ENCODE measurements at regions not wholly inside any gene's neighbourhood (a gene's known extent, or its start where the extent isn't known, plus 50 kb on each side); places are given as distances from the start of the nearest gene placed in this dataset.

DNA sequence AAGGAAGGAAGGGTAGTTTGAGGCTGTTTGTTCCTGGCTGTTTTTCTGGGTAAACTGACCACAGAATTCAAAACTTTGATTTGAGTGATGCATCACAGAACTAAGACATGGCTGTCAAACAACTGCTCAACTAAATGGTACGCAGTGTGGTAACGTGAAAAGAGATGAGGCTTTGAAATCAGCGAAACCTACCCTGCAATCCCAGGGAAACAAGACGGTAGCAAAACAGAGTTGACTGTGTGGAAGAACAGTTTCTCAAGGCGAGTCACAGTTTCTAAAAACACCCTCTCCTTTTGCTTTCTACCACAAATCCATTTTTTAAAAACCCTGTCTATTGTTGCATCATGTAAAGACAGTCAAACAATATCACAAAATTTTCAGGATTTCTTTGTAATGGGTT, 156.0 kb upstream of the MAF start:
- DNase-seq (ENCODE audit: low spot score): no peak

DNA sequence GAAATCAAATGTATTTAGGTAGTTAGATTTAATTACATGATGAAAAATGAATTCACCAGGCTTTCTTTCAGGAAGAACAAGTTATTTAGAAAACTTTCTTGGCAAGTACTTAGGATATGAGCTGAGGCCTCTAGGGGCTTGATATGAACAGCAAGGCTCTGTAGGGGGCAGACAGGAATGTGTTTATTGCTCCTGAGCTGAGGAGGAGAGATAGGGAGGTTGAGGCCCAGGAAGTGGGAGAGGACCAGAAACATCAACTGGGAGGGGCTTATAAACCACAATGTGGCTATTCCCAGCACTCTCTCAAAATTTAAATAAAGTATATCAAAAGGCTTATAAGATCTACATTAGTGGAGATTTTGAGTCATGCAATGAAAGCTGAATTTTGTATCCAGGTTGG, 154.0 kb upstream of the MAF start:
- no peak for DNase-seq (ENCODE audit: low spot score)

DNA sequence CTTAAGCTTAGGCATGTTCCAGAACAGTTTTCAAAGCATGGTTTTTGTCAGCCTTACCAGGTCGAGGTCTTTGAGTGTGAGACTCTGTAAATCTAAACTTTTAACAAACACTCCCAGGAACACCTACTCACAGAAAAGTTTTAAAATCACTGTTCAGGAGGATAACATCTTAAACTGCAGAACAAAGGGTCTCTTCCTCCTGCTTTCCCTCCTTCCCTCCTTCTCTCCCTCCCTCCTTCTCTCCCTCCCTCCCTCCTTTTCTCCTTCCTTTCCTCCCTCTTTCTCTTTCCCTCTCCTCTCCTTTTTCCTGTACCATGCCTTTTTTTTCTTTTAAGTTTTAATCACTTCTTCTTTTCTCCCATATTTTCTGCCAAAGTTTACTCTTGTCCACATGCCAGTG, 153.5 kb upstream of the MAF start:
- DNase-seq (ENCODE audit: low spot score): no peak

DNA sequence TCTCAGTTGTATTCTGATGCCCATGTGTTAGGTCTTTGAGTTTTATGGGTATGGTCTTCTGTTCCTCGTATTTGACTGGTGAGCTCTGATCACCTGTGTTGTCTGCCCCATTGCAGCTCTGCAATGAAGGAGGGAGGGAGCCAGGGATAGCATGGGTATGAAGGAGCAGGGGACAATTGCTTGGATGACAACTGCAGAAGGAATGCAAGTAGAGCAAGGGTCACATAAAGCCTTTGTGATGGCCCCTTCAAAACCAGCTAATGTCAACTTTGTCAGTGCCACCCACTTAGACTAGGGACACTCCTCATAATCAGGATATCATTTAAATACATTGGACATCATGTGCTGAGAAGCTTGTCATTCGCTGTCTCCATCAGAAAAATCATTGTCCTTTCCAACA, 152.7 kb upstream of the MAF start:
- no peak for DNase-seq (ENCODE audit: low spot score)

DNA sequence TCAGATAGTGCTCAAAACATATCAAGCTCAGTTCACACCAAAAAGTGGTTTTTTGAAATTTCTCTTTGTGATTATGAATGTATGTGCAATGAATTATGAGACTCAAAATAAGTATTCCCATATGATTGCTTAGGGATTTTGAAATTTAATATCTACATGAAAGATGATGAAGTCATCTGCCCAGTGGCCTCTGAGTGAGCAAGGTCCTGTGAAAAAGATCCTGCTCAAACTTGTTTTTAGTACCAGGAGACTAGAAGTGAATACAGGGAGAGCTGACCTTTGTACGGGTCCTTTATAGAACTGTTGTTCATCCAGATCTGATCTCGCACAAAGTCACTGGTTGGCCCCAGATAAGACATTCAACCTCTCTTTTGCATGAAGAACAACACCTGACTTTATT, 151.9 kb upstream of the MAF start:
- no peak for DNase-seq (ENCODE audit: low spot score)

DNA sequence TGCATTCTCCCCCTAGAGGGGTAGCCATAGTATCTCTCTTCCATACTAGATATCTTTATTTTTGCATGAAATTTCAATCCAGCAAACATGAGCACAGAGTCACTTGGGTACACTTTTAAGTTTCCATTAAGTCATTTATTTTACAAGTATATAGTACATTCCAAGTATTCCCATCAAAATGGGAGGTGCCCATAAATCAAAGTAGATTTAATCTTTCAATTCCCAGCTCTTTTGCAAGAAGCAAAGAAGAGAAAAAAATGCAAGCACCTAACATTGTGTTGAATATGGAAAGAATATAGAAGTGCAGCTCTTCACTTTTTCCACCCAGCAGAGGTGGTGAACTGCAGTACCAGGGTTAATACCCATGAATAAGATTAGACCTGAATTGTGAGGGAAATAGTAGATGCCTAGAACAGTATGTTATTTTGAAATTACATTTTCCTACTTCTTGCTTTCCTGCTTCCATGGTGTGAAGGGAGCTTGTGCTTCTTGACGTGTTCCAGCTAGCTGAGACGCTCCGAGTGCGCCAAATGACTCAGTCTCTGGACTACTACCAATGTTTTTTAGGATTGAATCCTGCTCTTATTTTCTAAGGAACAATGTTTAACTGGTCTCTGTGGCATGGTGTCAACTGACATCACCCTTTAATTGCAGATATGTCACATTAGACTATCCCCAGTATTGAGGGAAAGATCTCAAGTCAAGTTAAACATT, 151.1 kb upstream of the MAF start:
- DNase-seq (ENCODE audit: low spot score): no peak

DNA sequence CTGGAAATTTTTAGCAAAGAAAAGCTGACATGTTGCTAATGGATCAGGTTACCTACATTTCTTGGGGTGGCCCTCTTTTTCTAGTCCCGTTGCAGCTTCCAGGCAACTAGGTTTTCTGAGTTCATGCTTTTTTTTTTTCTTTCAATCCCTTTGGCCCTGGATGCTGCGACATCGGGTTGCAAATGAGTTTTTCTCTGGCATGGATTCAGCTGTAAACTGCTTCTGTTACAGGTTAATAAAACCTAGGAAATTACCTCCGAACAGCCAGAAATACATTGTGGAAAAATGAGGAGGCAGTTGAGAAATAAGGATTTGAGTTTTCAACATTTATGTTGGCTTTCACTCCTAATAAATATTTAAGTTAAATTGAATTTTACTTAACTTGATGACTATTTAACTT, 149.8 kb upstream of the MAF start:
- no peak for DNase-seq (ENCODE audit: low spot score)

DNA sequence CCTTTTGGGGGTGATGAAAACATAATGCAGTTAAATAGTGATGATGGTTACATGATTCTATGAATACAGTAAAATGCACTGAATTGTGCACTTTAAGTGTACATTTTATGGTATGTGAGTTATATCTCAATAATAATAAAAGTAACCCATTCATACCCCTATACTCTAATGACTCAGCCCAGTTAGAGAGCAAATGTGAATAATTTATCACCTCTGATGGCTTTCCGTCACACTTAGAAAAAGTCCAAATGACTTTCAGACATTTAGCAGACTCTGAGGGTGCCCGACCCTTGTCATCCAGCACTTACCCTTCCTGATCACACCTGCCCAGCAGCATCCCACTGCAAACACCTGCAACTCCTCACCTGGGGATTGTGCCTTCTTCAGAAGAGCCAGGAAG, 148.1 kb upstream of the MAF start:
- DNase-seq (ENCODE audit: low spot score): no peak

DNA sequence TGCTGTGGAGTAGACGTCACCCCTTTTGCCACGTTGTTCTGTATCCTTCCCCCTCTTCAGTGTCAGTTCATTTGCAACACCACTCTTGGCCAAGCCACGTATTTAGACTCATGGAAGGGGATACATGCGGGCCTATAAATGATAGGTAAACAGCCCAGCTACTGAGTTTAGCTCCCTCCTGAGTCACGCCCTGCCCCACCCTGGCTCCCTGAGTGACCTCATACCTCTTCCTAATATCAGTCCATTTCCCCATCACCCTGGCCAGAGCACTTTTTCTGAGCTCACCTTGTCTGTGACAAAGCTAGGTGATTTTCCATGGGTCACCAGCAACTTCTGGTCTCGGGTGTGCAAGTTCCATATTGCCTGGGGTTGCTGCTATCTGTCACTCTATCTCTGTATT, 147.2 kb upstream of the MAF start:
- DNase-seq (ENCODE audit: low spot score): no peak

DNA sequence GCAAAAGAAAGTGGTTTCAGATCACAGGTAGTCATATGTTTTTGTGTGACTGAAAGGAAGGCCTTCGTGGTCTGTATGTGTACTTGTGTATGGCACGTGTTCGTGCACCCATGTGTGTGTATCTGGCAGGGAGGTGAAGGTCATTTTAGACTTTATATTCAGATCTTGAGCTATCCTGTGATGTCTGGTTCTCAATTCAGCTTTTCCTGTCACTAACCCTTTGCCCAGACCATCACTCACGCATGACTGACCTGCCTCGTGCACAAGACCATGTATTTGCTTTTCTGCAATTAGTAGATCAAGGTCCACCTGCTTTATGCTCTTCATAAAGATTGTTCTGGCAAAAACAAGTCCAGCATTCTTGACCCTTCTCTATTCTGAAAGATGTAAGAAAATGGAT, 139.7 kb upstream of the MAF start:
- no peak for DNase-seq (ENCODE audit: low spot score)

DNA sequence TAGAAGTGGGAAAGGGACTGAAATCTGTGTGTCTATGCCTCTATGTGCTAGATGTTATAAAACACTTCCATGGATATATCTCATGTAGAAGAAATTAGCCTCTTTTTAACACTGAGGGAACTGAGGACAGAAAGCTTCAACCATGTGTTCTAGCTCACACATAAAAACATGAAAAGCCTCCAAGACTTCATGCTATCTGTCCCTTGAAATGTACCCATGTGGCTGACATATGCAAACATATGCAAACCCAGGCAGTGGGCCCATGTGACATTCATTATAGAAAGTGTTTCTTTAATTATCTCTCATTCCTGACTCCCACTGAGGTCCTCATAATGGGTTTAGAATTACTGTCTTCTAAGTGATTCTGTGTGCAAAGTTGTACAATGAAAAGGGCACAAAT, 134.7 kb upstream of the MAF start:
- DNase-seq (ENCODE audit: low spot score): no peak

DNA sequence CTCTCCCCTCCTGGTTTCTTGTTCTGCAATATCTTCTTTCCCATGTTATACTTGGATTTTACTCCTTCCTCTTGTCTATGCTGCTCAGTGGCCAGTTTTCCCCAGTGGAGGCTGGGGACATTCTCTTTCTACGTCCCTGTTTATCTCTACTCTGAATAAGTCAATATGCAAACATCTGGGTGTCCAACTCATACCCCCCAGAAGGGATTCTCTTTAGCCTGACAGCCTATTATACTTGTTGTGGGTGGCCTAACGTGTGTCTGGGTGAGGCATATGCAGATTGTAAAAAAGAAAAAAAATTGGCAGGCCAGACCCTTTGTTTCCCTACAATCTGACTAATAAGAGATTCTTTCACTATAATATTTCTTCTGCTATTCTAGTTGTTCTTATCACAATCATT, 134.2 kb upstream of the MAF start:
- no peak for DNase-seq (ENCODE audit: low spot score)

DNA sequence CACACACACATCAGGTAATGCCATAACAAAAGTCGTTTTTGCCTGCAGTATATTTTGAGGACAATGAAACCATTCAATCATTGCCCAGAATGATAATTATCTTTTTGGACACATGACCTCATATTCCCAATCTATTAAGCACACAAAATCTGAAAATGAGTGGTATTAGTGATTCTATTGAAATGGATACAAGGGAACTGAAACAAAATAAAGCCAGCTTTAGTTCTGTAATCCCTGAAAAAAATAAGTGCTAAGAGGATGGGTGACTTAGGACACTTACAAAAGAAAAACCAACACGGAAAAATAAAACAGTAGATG, 128.3 kb upstream of the MAF start:
- no peak for DNase-seq (ENCODE audit: low spot score)

DNA sequence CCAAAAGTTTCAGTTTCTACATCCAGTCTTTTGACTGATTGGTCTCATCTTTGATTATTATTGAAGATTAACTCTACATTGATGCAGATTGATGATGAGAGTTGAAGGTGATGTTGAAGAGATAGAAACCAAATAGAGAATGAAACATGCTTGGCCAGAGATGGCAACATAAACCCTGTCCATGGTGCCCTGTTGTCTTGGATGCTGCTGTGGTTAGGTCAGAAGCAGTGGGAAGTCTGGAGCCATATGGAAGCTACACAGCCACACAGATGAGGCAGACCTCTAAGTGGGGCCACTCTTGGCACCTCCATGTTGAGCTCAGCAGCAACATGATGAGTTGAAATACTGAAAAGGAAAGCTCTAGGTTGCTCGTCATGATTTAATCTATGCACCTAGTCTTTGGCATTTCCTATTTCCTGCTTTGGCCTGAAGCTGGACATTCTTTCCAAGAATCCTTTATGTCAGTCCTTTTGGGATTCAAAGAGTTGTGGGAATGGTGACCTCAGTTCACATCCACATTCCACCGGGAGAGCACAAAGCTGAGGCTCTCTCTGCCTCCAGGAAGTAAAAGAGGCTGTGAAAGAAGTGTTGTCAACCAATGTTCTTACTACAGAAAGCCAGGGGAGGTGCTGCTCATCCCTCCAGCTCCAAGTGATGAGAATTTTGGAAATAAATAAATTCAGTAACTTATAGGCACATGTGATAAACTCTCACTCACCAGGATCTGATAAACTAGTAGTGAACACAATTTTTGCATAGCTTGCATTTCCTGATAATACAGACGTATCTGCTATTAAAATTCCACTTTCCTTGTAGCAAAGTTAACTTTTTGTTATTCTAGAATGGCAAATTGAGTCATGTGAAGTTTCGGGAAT, 127.7 kb upstream of the MAF start:
- no peak for DNase-seq (ENCODE audit: low spot score)

DNA sequence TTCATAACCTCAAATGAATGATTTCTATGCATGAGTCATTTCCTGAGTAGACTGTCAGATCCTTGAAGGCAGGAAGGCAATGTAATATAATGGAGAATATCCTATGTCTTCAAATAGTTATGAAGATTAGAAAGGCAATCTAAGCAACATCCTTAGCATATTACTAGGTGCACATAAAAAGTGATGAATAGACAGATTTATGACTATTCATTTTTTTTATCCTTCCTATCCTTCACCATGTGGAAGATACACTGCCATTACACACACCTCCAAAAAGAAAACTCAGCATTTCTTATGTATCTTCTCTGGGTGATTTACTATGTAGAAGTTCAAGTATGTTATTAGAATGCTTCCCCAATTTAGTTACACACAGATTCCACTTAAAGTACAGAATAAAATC, 126.4 kb upstream of the MAF start:
- no peak for DNase-seq (ENCODE audit: low spot score)

DNA sequence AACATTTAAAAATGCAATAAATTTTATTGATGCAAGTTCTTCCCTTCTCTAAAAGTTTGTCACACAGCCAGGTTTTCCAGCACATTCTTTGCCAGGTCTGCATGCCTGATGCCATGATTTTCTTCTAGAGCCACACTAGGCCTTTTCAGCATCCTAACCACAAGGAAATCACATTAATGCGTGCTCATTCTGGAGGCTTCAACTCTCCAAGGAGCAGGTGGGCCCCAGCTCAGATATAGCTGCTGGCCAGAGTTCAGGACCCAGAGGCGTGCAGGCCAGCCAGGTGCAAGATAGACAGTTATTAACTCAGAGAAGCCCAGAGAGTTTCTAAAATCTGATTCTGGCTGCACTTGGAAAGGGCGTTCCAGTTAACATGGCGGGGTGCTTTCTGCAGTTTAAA, 124.5 kb upstream of the MAF start:
- DNase-seq (ENCODE audit: low spot score): no peak

DNA sequence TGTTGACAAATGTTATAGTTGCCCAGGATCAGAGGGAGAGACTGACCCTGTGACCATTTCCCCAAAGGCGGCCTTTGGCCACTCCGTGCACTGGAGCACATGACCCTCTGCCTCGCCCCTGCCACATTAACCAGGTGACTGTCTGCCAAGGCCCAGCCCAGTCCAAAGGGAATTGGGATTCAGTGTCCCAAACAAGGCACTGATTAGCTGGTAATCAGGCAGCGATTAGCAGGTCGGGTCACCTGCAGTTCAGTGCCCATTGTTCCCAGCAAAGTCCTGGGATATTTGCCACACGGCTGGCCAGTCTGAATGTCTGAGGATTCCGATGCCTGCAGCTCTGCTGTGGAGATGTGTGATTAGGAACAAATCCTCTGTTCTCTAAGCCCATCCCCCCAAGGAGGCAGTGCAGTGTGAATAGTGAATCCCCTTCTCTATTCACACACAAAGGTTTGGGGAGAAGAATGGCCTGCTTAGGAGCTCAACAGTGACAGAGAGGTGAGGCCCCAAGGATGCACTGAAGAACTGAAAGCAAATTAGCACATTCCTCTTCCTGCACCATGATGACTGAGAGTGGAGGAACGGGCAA, 123.1 kb upstream of the MAF start:
- no peak for DNase-seq (ENCODE audit: low spot score)

DNA sequence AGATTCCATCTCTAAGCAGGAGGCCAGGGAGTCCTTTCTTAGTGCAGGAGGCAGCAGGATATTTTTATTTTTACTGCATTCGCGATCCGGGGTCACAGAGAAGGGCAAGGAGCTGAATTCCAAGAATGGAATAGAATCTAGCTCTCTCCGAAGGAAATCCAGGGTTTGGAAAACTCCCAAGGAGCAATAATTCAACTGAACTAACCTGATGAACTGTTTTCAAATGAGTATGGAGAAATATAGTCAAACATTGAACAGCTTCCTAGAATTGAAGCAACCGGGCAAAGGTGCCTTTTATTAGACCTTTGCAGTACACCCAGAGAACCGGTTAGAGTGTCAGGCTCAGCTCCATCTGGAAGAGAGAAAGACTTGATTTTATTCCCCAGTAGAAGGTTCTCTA, 120.7 kb upstream of the MAF start:
- no peak for DNase-seq (ENCODE audit: low spot score)

DNA sequence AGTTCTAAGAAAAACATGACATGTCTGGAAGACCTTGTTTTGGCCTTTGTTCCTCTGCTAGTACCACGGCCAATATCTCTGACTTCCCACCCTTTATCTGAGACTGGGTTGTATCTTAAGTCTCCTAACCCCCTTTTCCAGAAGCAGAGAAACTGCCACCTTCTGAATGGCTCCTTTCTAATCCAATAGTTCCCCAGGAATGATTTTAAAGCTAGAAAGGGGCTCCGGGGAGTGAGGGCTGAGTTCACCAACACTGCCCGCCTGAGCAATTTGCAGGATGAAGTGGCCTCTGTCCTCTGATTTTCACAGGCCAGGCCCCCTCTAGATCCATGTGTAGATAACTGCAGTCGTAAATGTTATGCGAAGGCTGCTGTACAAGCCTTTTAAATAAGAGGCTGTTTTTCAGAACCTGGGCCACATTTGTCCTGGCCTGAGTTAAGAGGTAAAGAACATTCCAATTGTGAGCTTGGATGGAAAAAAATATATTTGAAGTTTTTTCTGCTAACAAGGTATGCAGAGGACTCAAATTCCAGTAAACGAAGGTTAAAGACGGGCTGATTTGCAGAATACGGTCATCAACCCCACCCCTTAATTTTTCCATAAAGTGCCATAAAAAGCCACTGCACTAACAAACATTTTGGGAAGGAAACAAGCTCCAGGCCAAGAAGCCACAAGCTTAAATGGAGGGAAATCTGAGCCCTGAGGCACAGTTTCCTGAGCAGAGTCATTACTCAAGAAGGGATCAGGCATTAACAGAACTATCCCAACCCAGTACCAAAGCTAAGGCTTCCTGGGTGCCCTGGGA, 117.0 kb upstream of the MAF start:
- no peak for DNase-seq (ENCODE audit: low spot score)

DNA sequence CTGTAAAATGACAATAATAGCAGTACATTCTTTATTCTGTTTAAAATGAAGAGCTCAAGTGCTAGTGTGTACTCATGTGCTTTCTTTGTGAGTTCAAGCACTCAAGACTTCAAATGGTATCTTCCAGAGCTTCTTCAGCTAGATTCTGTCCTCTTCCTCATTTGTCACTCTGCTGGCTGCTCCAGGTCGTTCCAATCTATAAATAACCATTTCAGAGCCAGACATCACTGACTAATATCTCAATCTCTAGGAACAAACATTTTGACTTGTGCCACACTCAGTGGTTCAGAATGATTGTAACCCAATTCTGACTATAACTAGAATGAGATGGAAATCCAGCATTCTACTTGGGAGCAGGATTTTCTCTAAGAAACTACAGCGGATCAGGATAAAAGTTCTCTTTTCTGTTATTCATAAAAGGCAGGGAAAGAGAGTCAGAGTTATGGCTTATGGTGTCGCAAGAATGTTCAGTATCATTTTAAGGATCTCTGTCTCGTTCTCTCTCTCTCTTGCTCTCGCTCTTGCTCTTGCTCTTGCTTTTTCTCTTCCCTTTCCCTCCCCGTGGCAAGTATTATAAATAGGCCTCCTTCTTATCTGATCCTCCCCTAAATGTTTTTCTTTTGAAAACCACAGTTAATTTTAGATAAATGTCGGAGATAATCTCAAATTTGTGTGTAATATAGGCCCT, 116.3 kb upstream of the MAF start:
- no peak for DNase-seq (ENCODE audit: low spot score)

DNA sequence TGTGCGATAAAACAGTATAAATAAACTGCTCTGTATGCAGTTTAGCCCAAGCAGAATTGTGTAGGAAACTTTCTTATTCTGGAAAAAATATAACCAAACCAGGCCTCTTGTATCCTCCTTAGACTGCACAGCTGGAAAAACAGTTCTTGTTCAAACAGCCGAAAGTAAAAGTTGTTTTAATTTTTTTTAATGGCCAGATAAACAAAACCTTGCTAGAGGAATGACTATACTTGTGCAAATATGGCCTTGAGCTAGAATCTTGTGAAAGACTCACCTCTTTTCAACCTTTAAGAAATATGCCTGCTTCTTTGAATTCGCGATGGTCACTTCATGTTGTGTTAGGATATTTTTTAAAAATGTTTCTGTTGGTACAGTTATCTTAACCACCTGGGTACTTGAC, 114.5 kb upstream of the MAF start:
- no peak for DNase-seq (ENCODE audit: low spot score)

DNA sequence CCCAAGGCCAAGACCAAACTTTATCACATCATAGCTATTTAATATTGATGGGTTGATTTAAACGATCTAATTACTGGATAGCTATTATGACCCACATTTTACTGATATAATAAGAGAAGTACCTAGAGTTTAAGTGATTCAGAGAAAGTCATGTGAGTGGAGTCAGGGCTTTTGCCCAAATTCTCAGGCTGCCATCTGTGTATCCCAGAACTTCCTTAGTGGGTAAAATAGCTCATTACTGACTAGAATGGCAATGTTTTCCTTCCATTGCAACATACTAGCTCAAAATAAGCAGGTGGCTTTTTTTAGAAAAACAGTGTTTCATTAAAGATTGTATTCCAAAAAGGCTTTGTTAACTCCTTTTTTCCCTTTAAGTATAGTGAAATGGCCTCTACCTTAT, 113.9 kb upstream of the MAF start:
- no peak for DNase-seq (ENCODE audit: low spot score)

Data from CD4-positive, alpha-beta T cell treated with Interleukin-6 at 100 ng/mL for 8 hours (primary cell).